HL-60 (cell line): ENCODE measurements at regions not wholly inside any gene's neighbourhood (a gene's known extent, or its start where the extent isn't known, plus 50 kb on each side); places are given as distances from the start of the nearest gene placed in this dataset.

ENCODE experiments used
- DNase-seq, 2 experiments: peaks; one replicate each; pipeline ENCODE4 v3.0.0-alpha.2; 2010 to 2020; ENCODE audit warnings: low read depth in 1 of 2, low spot score in 1 of 2
- H3K27ac ChIP-seq: fragments of 250-450 bp; sonication (Bioruptor Pico); replicated peaks from 2 replicates; pipeline ENCODE4 v1.5.1; 2020; ENCODE audit warnings: mild to moderate bottlenecking, moderate library complexity
- H3K27me3 ChIP-seq: fragments of 250-450 bp; sonication (Bioruptor Pico); 2 replicates; pipeline ENCODE4 v1.5.1; 2021; ENCODE audit warnings: mild to moderate bottlenecking, moderate library complexity; ENCODE audit not compliant: insufficient read depth, poor library complexity, severe bottlenecking
- H3K4me3 ChIP-seq: replicated peaks from 2 replicates; pipeline ENCODE4 v1.5.1; 2011; ENCODE audit warnings: mild to moderate bottlenecking, control low read depth, low read length; ENCODE audit not compliant: insufficient read depth
- GABPA ChIP-seq: IDR thresholded peaks from 2 replicates; pipeline ENCODE4 v1.6.1; 2012; ENCODE audit warnings: low read depth
- POLR2AphosphoS5 ChIP-seq: IDR thresholded peaks from 2 replicates; pipeline ENCODE4 v1.6.1; 2012; ENCODE audit warnings: low read depth
- REST ChIP-seq: IDR thresholded peaks from 2 replicates; pipeline ENCODE4 v1.6.1; 2012; ENCODE audit warnings: low read depth; ENCODE audit not compliant: insufficient replicate concordance
- SPI1 ChIP-seq: IDR thresholded peaks from 2 replicates; pipeline ENCODE4 v1.6.1; 2012; ENCODE audit warnings: low read depth, mild to moderate bottlenecking, borderline replicate concordance
- TF ChIP-seq, protein P1 (sequence below): IDR thresholded peaks from one replicate; pipeline ENCODE4 v1.5.1; 2011; ENCODE audit warnings: low read length, control low read depth, inconsistent platforms; ENCODE audit not compliant: insufficient read depth

DNA sequence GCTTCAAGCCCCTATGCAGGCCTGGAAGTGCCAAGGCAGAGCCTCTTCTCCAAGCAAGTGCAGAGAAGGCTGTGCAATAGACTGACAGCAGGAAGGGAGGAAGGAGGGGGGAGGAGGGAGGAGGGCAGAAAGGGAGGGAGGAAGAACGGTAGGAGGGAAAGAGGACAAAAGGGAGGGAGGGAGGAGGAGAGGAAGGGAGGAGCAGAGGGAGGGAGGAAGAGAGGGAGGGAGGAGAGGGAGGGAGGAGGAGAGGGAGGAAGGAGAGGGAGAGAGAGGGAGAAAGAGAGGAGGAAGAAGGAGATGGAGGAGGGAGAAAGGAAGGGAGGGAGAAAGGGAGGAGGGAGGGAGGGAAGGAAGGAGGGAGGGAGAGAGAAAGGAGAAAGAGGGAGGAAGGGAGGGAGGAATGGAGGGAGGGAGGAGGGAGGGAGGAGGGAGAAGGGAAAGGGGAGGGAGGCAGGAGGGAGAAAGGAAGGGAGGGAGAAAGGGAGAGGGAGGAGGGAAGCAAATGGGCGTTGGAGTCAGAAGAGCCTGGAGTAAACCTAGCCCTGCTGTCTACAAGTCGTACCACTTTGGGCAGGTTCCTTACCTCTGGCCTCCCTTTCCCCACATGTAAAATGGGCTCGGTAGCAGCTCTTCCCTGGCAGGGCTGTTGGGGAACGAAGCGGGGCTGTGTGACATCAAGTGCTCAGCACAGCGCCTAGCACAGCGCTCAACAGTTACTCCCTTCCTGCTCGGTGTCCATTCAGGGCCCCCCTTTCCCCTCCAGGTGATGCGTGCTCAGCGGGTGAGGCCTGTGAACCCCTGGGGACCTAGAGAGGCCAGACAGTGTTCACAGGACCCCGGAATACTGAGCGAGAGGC is 244.6 kb downstream of the NPHP4 start:
- no peak for TF ChIP-seq GABPA
- TF ChIP-seq REST: no peak
- no peak for TF ChIP-seq POLR2AphosphoS5
- no peak for TF ChIP-seq SPI1
- TF ChIP-seq, protein P1, sequence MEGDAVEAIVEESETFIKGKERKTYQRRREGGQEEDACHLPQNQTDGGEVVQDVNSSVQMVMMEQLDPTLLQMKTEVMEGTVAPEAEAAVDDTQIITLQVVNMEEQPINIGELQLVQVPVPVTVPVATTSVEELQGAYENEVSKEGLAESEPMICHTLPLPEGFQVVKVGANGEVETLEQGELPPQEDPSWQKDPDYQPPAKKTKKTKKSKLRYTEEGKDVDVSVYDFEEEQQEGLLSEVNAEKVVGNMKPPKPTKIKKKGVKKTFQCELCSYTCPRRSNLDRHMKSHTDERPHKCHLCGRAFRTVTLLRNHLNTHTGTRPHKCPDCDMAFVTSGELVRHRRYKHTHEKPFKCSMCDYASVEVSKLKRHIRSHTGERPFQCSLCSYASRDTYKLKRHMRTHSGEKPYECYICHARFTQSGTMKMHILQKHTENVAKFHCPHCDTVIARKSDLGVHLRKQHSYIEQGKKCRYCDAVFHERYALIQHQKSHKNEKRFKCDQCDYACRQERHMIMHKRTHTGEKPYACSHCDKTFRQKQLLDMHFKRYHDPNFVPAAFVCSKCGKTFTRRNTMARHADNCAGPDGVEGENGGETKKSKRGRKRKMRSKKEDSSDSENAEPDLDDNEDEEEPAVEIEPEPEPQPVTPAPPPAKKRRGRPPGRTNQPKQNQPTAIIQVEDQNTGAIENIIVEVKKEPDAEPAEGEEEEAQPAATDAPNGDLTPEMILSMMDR: no peak
- peak; percentile 7 to 18 for DNase-seq

DNA sequence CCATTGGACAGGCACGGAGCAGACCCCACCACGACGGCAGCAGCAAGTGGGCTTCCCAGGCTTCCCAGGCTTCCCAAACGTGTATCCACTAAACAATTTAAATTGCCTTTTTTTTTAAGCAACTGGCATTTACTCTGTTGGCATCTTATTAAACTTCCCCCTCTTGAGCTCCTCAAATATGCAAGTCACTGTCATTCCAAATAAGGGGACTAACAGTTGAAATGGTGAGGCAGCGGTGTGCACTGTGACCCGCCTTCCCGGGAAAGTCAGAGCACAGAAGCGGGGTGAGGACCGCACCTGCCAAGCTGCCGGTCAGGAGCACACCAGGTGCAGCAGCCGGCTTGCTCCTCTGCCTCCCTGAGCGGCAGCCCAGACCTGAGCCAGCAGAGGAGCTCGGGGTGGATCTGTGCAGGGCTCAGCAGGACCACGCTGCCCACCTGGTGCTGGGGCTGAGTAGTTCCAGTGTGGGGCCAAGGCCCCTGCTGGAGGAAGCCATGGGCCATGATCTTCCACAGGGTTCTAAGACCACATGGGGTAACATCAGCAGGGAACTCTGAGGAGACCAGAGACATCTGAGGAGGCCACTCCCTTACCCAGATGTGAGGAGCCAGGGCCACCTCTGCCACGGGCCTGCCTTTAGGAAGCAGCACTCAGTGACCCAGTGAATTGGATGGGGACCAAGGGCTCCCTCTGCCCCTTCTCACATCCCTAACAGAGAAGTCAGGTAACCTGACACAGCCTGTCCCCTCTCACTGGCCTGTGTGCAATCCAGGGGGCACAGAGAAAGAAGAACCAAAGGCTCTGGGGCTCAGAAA is 245.4 kb downstream of the NPHP4 start:
- no peak overlapping the region for H3K27ac ChIP-seq
- DNase-seq: no peak
- no peak for TF ChIP-seq REST
- no peak overlapping the region for H3K4me3 ChIP-seq
- H3K27me3 ChIP-seq: no peaks in the 10 kb centered on the region

More for the DNA sequence above, 244.6 kb downstream of the NPHP4 start:
- Histone ChIP-seq H3K4me3 (no peak overlapping the region), H3K27ac (no peak overlapping the region), H3K27me3 (no peaks in the 10 kb centered on the region)

DNA sequence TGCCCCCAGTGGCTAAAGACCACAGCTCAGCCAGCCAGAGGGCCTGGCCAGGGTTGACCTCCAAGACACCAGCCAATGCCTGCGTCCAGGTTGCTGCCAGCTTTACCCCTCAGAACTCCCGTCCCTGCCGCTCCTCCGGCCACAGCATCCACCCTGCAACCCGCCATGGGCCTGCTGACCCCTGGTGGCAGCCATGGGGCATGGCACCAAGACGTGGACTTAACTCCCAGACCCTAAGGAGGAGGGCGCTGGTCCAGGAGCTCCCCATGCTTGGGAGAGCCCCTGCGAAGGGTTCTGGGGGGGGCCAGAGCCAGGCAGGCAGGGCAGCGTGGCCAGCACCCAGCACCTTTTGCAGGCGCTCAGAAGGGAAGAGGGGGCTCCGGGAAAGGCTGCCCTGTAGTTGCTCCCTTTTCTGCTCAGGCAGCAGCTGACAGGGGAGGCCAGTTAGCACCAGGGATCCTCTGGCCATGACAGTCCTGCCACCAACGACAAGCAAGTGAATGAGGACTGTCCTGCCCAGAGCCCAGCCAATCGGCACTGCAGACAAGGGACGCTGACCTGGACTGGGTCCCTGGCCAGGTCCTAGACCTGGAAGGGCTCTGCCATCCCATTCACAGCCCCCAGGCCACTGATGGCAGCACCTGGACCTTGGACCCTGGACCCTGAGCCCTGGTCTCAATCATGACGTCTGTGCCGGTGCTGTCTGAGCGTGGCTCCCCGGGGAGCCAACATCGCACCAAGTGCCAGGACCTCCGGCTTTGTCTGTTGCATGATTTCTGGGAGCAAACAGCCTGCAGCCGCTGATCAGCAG is 246.2 kb downstream of the NPHP4 start:
- Histone ChIP-seq H3K4me3 (no peak overlapping the region), H3K27ac (no peak overlapping the region), H3K27me3 (no peaks in the 10 kb centered on the region)
- peak; percentile 35 to 64 for DNase-seq
- TF ChIP-seq SPI1 (no peak), POLR2AphosphoS5 (no peak)
- TF ChIP-seq, protein P1: peak; percentile 74
